Stimulated activated CD8-positive, alpha-beta memory T cell treated with anti-CD3 and anti-CD28 coated beads, Interleukin-4, amount 100 ng/mL, for 48 hours (primary cell): ENCODE measurements at regions not wholly inside any gene's neighbourhood (a gene's known extent, or its start where the extent isn't known, plus 50 kb on each side); places are given as distances from the start of the nearest gene placed in this dataset.

Source experiments
- DNase-seq: peaks from one replicate; pipeline ENCODE4 v3.0.0-alpha.2; 2020

GRCh38 chr4:36737691-36738090 lies 456.3 kb downstream of the DTHD1 start:
- no peak for DNase-seq

DNA sequence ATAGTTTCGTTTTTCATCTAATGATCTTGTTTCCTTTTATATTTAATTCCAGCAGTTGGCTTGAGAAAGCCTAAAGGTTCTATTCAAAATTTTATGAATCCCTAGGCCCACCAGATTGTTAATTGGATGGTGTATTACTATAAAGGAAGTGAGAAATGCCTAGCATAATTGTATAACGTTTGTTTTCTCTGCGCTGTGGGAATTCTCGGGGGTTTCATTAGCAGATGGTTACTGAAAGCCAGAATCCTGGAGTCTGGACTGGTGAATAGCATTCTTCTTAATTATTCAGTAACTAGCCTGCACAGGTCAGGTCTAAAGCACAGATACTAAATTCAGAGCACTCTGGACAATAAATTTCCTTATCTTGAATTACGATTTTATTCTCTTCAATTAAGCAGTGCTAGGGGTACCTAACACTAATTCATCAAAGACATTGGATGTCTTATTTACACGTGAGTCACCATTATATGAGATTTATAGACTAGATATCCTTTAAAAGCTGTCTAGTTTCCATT lies 459.4 kb downstream of the DTHD1 start:
- no peak for DNase-seq

- no peak for DNase-seq
Measured at GRCh38 chr4:36747277-36748129, 466.1 kb downstream of the DTHD1 start.

GRCh38 chr4:36753048-36753447 lies 471.6 kb downstream of the DTHD1 start:
- DNase-seq: no peak

- no peak for DNase-seq
Measured at GRCh38 chr4:36757580-36758311, 476.3 kb downstream of the DTHD1 start.

- no peak for DNase-seq
Measured at GRCh38 chr4:36758312-36759178, 477.1 kb downstream of the DTHD1 start.

DNA sequence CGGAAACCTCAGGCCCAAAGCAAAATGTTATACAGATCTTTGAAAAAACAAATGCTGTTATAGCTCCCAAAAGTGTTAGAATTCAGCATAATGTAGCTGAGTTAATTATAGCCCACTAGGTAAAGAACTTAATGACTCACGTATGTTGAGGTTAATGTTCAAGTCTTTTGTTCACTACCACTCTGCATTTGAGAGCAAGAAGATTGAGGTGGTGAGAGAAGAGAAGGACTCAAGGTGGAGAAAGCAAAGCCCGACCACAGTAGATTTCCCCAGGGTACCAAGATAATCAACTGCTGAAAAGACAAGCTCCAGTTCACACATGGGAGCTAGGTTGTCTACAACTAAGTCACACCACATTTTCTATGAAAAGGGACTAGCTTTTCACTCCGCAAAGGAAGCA lies 480.2 kb downstream of the DTHD1 start:
- no peak for DNase-seq

- no peak for DNase-seq
Measured at GRCh38 chr4:36763814-36764213, 480.7 kb upstream of the NWD2 start.

DNA sequence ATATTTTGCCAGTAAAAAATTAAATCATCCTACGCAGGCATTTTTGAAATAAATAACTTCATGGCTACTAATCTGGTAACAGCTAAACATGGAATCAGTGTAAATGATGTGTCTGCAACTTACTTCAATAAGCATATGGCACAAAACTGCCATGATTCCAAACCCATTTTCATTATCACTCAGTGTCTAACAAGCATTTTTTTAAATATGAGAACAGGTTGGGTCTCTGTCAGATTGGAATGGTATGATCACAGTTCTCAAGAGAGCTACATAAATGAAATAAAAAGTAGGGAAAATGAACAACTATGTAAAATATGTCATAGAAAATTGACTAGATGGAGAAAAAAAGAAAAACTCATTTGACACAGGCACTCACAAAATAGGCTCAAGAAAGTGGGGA lies 476.9 kb upstream of the NWD2 start:
- no peak for DNase-seq

DNA sequence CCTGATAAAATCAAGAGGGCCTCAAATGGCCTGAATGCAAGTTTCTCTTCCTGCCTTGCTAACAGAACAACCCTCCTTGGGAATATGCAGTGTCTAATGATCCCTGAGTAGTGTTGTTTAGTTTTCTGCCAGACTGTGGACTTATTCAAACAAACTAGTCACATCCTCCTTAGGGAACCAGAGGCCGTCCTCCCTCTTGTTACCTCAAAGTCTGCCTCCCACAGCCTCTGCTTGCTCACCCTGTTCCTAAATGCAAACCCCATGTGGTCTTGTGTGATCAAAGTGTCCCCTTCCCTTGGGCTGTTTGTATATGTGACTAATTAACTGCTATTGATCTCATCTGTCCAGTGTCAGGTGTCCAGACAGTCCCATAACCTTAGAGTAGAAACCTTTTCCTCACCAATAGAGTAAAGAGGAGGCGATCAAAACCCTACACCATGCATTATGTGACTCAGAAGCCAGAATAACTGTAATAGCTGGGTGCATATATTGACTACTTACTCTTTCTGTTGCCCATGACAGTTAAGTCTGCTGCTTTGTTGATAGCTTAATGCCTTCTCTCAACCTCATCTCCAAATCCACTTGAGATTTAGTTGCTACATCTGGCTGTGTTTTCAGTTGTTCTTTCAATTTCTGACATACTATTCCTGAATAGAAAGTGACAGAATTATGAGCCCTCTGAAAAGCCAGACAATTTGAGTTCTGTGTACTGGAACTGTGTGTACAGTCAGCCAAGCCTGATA lies 473.0 kb upstream of the NWD2 start:
- no peak for DNase-seq

- no peak for DNase-seq
Measured at GRCh38 chr4:36772154-36772516, 472.4 kb upstream of the NWD2 start.

DNA sequence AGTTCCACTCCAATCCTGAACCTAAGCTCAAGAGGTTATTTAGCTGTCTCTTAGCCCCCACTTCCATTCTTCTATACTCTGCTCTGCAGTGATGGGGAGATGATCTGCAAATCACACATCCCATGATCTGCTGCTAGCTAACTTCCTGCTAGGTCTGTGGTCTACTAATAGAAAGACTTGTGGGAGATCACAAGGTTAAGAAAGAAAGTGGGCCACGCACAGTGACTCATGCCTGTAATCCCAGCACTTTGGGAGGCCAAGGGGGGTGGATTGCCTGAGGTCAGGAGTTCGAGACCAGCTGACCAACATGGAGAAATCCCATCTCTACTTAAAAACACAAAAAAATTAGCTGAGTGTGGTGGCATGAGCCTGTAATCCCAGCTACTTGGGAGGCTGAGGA lies 471.1 kb upstream of the NWD2 start:
- DNase-seq: no peak

- DNase-seq: no peak
Measured at GRCh38 chr4:36775544-36775943, 469.0 kb upstream of the NWD2 start.

- no peak for DNase-seq
Measured at GRCh38 chr4:36779601-36780000, 464.9 kb upstream of the NWD2 start.

DNA sequence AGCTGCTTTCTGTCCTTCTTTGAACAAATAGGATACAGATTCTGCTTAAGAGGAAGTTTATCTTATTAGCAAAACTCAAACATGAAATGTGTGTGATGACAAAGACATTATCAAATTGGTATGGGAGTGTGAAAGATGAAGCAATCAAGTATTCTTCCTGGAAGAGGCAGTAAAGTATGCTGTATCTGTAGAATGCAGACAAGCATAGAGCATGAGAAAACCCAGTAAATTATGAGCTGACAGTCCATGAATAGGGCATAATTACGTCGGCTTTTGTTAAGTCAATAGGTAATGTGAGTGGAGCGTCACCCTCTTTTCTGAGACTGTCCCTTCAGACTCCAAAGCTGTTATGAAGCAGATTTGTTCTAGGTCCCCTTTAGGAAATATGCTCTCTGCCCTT lies 458.6 kb upstream of the NWD2 start:
- DNase-seq: no peak

DNA sequence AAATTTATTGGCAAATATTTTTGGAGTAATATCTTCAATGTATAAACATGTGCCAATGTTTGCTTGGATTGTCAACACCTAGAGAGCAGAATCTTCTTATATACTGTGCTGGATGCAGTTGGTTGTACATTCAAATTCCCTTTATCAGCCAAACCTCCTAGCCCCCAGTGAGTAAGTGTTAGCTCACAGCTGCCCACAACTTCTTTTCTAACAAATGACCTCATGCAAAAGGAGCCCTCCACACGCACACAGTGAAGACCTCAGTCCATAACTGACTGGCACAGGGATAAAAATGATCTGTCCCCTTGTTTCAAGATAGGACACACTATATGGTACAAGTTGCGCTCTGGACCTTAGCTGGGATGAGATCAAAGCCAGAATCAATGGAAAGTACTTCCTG lies 458.0 kb upstream of the NWD2 start:
- DNase-seq: no peak

DNA sequence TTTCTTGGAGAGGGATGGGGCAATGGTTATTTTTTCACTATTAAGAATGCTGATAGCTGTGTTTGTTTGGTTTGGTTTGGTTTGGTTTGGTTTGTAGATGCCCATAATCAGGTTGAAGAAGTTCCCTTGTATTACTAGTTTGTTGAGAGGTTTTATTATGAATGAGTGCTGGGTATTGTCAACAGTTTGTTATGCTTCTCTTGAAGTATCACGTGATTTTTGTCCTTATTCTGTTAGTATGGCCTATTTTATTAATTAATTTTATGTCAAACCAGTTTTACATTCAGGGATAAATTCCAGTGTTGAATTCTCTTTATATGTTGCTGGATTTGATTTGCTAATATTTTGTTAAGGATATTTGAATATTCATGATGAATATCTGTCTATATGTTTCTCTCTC lies 449.8 kb upstream of the NWD2 start:
- DNase-seq: no peak

DNA sequence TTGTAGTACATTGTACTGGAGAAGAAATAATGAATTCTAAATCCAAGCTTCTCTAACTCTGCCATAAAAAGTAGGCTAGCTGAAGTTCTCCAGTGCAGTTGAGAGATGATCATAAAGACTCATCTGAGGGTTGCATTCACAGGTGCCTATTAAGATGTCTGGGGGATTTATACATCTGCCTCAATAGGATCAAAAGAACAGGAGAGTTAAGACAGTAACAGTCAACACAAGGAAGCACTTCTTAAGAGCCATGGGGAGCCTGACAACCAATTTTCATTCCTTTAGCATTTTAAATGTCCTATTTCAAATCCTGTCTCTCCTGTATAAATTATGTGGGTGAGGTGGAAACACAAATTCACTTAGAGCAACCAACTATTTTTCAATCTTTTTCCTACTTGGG lies 432.4 kb upstream of the NWD2 start:
- no peak for DNase-seq

GRCh38 chr4:36815536-36815935 lies 429.0 kb upstream of the NWD2 start:
- DNase-seq: no peak

GRCh38 chr4:36823199-36823967 lies 421.2 kb upstream of the NWD2 start:
- no peak for DNase-seq

DNA sequence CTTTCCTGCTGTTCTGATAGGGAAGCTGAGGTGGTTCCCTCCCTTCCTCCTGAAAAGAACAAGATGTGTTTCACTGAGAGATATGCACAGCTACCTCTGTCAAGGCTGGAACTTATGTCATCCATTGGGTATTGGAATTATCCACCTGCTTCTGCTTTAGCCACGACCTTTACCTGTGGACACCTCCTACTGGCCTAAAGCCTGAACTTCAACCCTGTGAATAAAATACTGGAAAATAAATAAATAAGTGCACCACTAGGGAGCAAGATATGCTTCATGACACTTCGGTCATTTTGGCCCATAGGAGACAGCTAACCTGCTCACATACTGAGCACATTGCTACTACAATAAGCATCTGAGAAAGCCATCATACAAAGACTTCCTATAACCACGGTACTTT lies 419.9 kb upstream of the NWD2 start:
- no peak for DNase-seq

GRCh38 chr4:36835246-36835645 lies 409.3 kb upstream of the NWD2 start:
- no peak for DNase-seq
